H1 (cell line): ENCODE measurements at regions not wholly inside any gene's neighbourhood (a gene's known extent, or its start where the extent isn't known, plus 50 kb on each side); places are given as distances from the start of the nearest gene placed in this dataset.

Experiments
- ATF3 ChIP-seq: IDR thresholded peaks from 2 replicates; pipeline ENCODE4 v1.6.1; 2011; ENCODE audit warnings: low read depth, mild to moderate bottlenecking, low read length; ENCODE audit not compliant: insufficient read depth
- CBX5 ChIP-seq: fragments of 300-800, 300-1000 bp; sonication (generic); IDR thresholded peaks from 2 replicates; pipeline ENCODE4 v1.7.1; 2016; ENCODE audit warnings: antibody characterized with exemption, low read length, low read depth
- CTCF ChIP-seq, 3 experiments: IDR thresholded peaks; 1 replicate in 2 of 3; 2 replicates in 1 of 3; pipeline versions ENCODE4 v1.5.1 to v1.6.1; 2011; ENCODE audit warnings: low read length in 3 of 3, mild to moderate bottlenecking in 3 of 3, inconsistent platforms in 2 of 3, low read depth in 1 of 3, moderate library complexity in 1 of 3; ENCODE audit not compliant: insufficient read depth in 1 of 3; ENCODE audit errors: control extremely low read depth in 1 of 3
- EGR1 ChIP-seq: IDR thresholded peaks from 2 replicates; pipeline ENCODE4 v1.6.1; 2011; ENCODE audit warnings: low read depth, low read length, borderline replicate concordance
- EP300 ChIP-seq, 2 experiments: IDR thresholded peaks; 1 replicate in 1 of 2; 2 replicates in 1 of 2; pipeline ENCODE4 v1.6.1; 2011 to 2012; ENCODE audit warnings: low read depth in 2 of 2, low read length in 2 of 2, mild to moderate bottlenecking in 2 of 2, borderline replicate concordance in 1 of 2, inconsistent platforms in 1 of 2, moderate library complexity in 1 of 2
- POLR2A ChIP-seq, 2 experiments: IDR thresholded peaks; 1 replicate in 1 of 2; 2 replicates in 1 of 2; pipeline ENCODE4 v1.6.1; 2011; ENCODE audit warnings: low read depth in 2 of 2, low read length in 2 of 2, mild to moderate bottlenecking in 2 of 2; ENCODE audit errors: control extremely low read depth in 1 of 2
- POLR2AphosphoS5 ChIP-seq: IDR thresholded peaks from 2 replicates; pipeline ENCODE4 v1.6.1; 2011; ENCODE audit warnings: low read depth, low read length
- RAD21 ChIP-seq, 2 experiments: IDR thresholded peaks in 1 of 2; conservative IDR thresholded peaks in 1 of 2; 2 replicates each; pipeline ENCODE4 v1.6.1; 2011; ENCODE audit warnings: low read depth in 2 of 2, low read length in 2 of 2, improper control_type of control experiment in 1 of 2, inconsistent platforms in 1 of 2, mild to moderate bottlenecking in 1 of 2, moderate library complexity in 1 of 2
- USF2 ChIP-seq: IDR thresholded peaks from 2 replicates; pipeline ENCODE4 v1.6.1; 2011; ENCODE audit warnings: low read length, improper control_type of control experiment

- TF ChIP-seq POLR2A (IDR thresholded peaks at IDR 0.05; ENCODE audit: control extremely low read depth in 1 of 2, low read depth in 2 of 2, low read length in 2 of 2) = no peak
- no peak for TF ChIP-seq POLR2AphosphoS5
- no peak for TF ChIP-seq CTCF (IDR thresholded peaks at IDR 0.05; ENCODE audit: control extremely low read depth in 1 of 3, insufficient read depth in 1 of 3, low read depth in 1 of 3, low read length in 3 of 3)
- TF ChIP-seq RAD21 (IDR thresholded peaks at IDR 0.05 in 1 of 2, conservative IDR thresholded peaks at IDR 0.05 in 1 of 2; ENCODE audit: low read depth in 2 of 2, low read length in 2 of 2) = no peak
- no peak for TF ChIP-seq USF2
- no peak for TF ChIP-seq ATF3
- no peak for TF ChIP-seq EGR1
- no peak for TF ChIP-seq EP300 (IDR thresholded peaks at IDR 0.05; ENCODE audit: borderline replicate concordance in 1 of 2, low read depth in 2 of 2, low read length in 2 of 2)
- no peak for TF ChIP-seq CBX5
Measured at GRCh38 chr2:118464546-118465265, 376.4 kb downstream of the INSIG2 start.
